Testis (tissue), 2 donors: ENCODE measurements at regions not wholly inside any gene's neighbourhood (a gene's known extent, or its start where the extent isn't known, plus 50 kb on each side); places are given as distances from the start of the nearest gene placed in this dataset.

Source experiments
- DNase-seq: peaks from one replicate; pipeline ENCODE4 v3.0.0-alpha.2; 2019
- H3K27ac ChIP-seq, 2 donors: fragments of 200-600 bp; sonication (generic); one replicate each; pipeline ENCODE4 v1.5.1; 2019
- H3K27me3 ChIP-seq: fragments of 200-600 bp; sonication (generic); one replicate; pipeline ENCODE4 v1.5.1; 2019
- H3K36me3 ChIP-seq: fragments of 200-600 bp; sonication (generic); one replicate; pipeline ENCODE4 v1.5.1; 2017; ENCODE audit warnings: low read depth; ENCODE audit errors: missing control alignments
- H3K4me1 ChIP-seq: fragments of 200-600 bp; sonication (generic); one replicate; pipeline ENCODE4 v1.5.1; 2019
- H3K4me3 ChIP-seq, 2 donors: fragments of 200-600 bp; sonication (generic); one replicate each; pipeline ENCODE4 v1.5.1; 2017 to 2019
- H3K9me3 ChIP-seq: fragments of 200-600 bp; sonication (generic); one replicate; pipeline ENCODE4 v1.5.1; 2017
- CTCF ChIP-seq, 3 experiments: fragments of 450-650 bp in 2 of 3; fragments of 200-600 bp in 1 of 3; sonication (generic) in 1 of 3; IDR thresholded peaks; one replicate each; pipeline ENCODE4 v1.5.1; 2016 to 2019; ENCODE audit warnings: antibody characterized with exemption in 3 of 3, mild to moderate bottlenecking in 2 of 3, moderate library complexity in 1 of 3
- POLR2A ChIP-seq: fragments of 450-650 bp; IDR thresholded peaks from one replicate; pipeline ENCODE4 v1.6.1; 2017; ENCODE audit warnings: antibody characterized with exemption, mild to moderate bottlenecking, moderate library complexity
- WGBS, 2 donors: methylation state at CpG; one replicate each; pipeline ENCODE4 v1.1.5; 2018; 5-methylcytosine and 5-hydroxymethylcytosine counted together
- intact Hi-C: fragments of 100-400 bp; cut with DNase I; formaldehyde crosslinking; loops from one replicate; pipeline ENCODE4 v1.15.1; 2023; ENCODE audit warnings: low total_unique reads

GRCh38 chr5:66249920-66250319, 105.8 kb downstream of the SREK1 start:
- 71 to 90% methylated on average over 4 of the region's 4 CpGs for WGBS, 2 donors

DNA sequence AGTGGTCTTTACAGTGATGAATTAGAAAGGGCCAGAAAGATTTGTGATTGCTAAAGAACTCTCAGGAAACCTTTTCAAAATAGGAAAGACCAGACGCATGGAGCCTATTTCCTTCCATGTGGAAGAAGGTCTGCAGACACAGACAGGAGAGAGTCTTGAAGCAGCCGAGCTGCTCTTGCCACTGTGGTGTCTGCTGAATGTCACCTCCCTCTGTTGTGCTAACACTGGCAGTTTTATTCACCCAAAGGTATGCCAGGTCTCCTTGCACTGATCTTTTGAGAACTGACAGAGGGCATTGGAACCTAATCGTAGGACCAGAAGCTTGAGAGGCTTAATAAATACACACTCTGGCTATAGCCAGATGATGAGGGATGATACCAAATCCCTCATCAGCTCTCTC, 108.7 kb downstream of the SREK1 start:
- no peak overlapping the region for H3K4me3 ChIP-seq
- intact Hi-C loops, result no loop called here
- WGBS, 2 donors, result 83 to 91% methylated on average over 3 of the region's 3 CpGs
- no peaks in the 10 kb centered on the region for H3K27me3 ChIP-seq
- TF ChIP-seq CTCF (IDR thresholded peaks at IDR 0.05) (no peak), POLR2A (no peak)
- H3K36me3 ChIP-seq, result no peaks in the 10 kb centered on the region
- no peaks in the 10 kb centered on the region for H3K9me3 ChIP-seq
- no peak for DNase-seq
- H3K27ac ChIP-seq, result no peak overlapping the region
- no peaks in the 10 kb centered on the region for H3K4me1 ChIP-seq

More at GRCh38 chr5:66249920-66250319, 105.8 kb downstream of the SREK1 start:
- Histone ChIP-seq H3K4me1 (no peaks in the 10 kb centered on the region), H3K27ac (no peak overlapping the region), H3K4me3 (no peak overlapping the region), H3K9me3 (no peaks in the 10 kb centered on the region), H3K27me3 (no peaks in the 10 kb centered on the region), H3K36me3 (no peaks in the 10 kb centered on the region)
- intact Hi-C loops, result no loop called here
- DNase-seq, result no peak
- TF ChIP-seq CTCF (IDR thresholded peaks at IDR 0.05) (no peak), POLR2A (no peak)

DNA sequence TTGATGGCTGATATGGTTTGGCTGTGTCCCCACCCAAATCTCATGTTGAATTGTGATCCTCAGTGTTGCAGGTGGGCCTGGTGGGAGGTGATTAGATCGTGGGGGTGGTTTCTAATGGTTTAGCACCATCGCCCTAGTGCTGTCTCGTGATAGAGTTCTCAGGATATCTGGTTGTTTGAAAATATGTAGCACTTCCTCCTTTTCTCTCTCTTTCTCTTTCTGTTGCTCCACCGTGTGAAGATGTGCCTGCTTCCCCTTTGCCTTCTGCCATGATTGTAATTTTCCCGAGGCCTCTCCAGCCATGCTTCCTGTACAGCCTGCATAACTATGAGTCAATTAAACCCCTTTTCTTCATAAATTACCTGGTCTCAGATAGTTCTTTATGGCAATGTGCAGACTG, 111.6 kb downstream of the SREK1 start:
- H3K4me3 ChIP-seq, result no peak overlapping the region
- intact Hi-C loops, result no loop called here
- H3K4me1 ChIP-seq, result no peaks in the 10 kb centered on the region
- no peaks in the 10 kb centered on the region for H3K36me3 ChIP-seq
- no peak overlapping the region for H3K27ac ChIP-seq
- no peaks in the 10 kb centered on the region for H3K9me3 ChIP-seq
- no peak for DNase-seq
- no peak for TF ChIP-seq CTCF (IDR thresholded peaks at IDR 0.05)
- TF ChIP-seq POLR2A, result no peak
- 77 to 80% methylated on average over 5 of the region's 5 CpGs for WGBS, 2 donors
- no peaks in the 10 kb centered on the region for H3K27me3 ChIP-seq

GRCh38 chr5:66273121-66273520, 129.0 kb downstream of the SREK1 start:
- H3K36me3 ChIP-seq, result no peaks in the 10 kb centered on the region
- H3K27me3 ChIP-seq, result no peaks in the 10 kb centered on the region
- no peak overlapping the region for H3K27ac ChIP-seq
- no peaks in the 10 kb centered on the region for H3K9me3 ChIP-seq
- no peak overlapping the region for H3K4me3 ChIP-seq
- TF ChIP-seq POLR2A (no peak), CTCF (IDR thresholded peaks at IDR 0.05) (no peak)
- no peaks in the 10 kb centered on the region for H3K4me1 ChIP-seq
- DNase-seq, result no peak
- intact Hi-C loops, result no loop called here
- WGBS, 2 donors, result 64 to 74% methylated on average over 4 of the region's 4 CpGs

DNA sequence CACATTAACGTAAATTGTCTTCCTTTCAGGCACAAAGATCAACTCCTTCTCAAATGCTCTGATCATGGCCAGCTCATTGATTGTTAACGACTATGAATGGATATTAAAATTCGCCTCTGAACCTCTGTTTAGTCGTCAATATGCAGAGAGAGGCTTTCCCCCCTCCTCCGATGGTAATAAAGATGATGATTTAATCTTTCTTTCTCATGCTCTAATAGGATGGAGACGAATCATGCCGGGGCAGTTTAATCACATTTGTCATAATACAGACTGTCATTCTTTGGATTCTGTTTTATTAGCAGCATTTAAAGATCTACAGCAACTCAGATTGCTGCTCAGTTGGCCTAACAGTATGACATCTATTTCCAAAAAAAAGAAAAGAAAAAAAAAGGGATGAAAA, 132.9 kb downstream of the SREK1 start:
- Histone ChIP-seq H3K9me3 (no peaks in the 10 kb centered on the region), H3K27me3 (no peaks in the 10 kb centered on the region), H3K27ac (no peak overlapping the region), H3K4me1 (no peaks in the 10 kb centered on the region), H3K4me3 (no peak overlapping the region), H3K36me3 (no peaks in the 10 kb centered on the region)
- intact Hi-C loops, result no loop called here
- DNase-seq, result no peak
- no peak for TF ChIP-seq CTCF (IDR thresholded peaks at IDR 0.05)
- TF ChIP-seq POLR2A, result no peak
- WGBS, 2 donors, result 88 to 92% methylated on average over 7 of the region's 7 CpGs
